Esophagus squamous epithelium (tissue), 5 donors: ENCODE measurements at regions not wholly inside any gene's neighbourhood (a gene's known extent, or its start where the extent isn't known, plus 50 kb on each side); places are given as distances from the start of the nearest gene placed in this dataset.

ENCODE experiments used
- DNase-seq: peaks from one replicate; lab custom pipeline; 2025; lab: John Stamatoyannopoulos, UW
- H3K27ac ChIP-seq, 4 donors: fragments of 200-600 bp; sonication (generic); one replicate each; pipeline ENCODE4 v1.5.1; 2016 to 2019; ENCODE audit warnings: mild to moderate bottlenecking in 1 of 4
- H3K27me3 ChIP-seq, 4 donors: fragments of 200-600 bp; sonication (generic); 1 replicate in 3 of 4; 2 replicates in 1 of 4; pipeline versions ENCODE4 v1.5.1 to v1.6.0; 2017 to 2021; ENCODE audit warnings: antibody characterized with exemption in 1 of 4
- H3K36me3 ChIP-seq, 3 donors: fragments of 200-600 bp; sonication (generic); one replicate each; pipeline ENCODE4 v1.5.1; 2016 to 2019
- H3K4me1 ChIP-seq, 3 donors: fragments of 200-600 bp; sonication (generic); one replicate each; pipeline ENCODE4 v1.5.1; 2017 to 2019
- H3K4me3 ChIP-seq, 4 donors: fragments of 200-600 bp; sonication (generic); 1 replicate in 3 of 4; 2 replicates in 1 of 4; pipeline ENCODE4 v1.5.1; 2016 to 2019; ENCODE audit warnings: mild to moderate bottlenecking in 2 of 4, moderate library complexity in 1 of 4
- H3K9me3 ChIP-seq, 3 donors: fragments of 200-600 bp; sonication (generic); one replicate each; pipeline ENCODE4 v1.5.1; 2016 to 2019
- CTCF ChIP-seq, 6 experiments: fragments of 450-650 bp in 4 of 6; fragments of 200-600 bp in 2 of 6; sonication (generic) in 2 of 6; IDR thresholded peaks; one replicate each; pipeline ENCODE4 v1.5.1; 2016 to 2019; ENCODE audit warnings: antibody characterized with exemption in 6 of 6, mild to moderate bottlenecking in 4 of 6, moderate library complexity in 4 of 6
- POLR2A ChIP-seq, 4 donors: fragments of 450-650 bp; IDR thresholded peaks; one replicate each; pipeline ENCODE4 v1.6.1; 2017; ENCODE audit warnings: antibody characterized with exemption in 4 of 4, mild to moderate bottlenecking in 4 of 4, moderate library complexity in 3 of 4
- WGBS, 2 donors: methylation state at CpG; one replicate each; pipeline ENCODE4 v1.1.5; 2018; 5-methylcytosine and 5-hydroxymethylcytosine counted together
- intact Hi-C: fragments of 100-400 bp; cut with DNase I; formaldehyde crosslinking; loops from one replicate; pipeline ENCODE4 v1.15.0; 2022
- donor health status: DM: yes; HTN: yes; CAD: no.

- 67 to 74% methylated on average over 1 of the region's 1 CpG for WGBS, 2 donors
Measured at GRCh38 chr14:48643241-48643640, 942.9 kb downstream of the RPS29 start.

GRCh38 chr14:48628870-48629269, 953.5 kb upstream of the MDGA2 start:
- H3K36me3 ChIP-seq, result no peaks in the 10 kb centered on the region
- no peak overlapping the region for H3K27ac ChIP-seq
- TF ChIP-seq CTCF (IDR thresholded peaks at IDR 0.05) (no peak), POLR2A (IDR thresholded peaks at IDR 0.05) (no peak)
- no peaks in the 10 kb centered on the region for H3K9me3 ChIP-seq
- no peak overlapping the region for H3K4me3 ChIP-seq
- intact Hi-C loops, result no loop called here
- H3K4me1 ChIP-seq, result no peaks in the 10 kb centered on the region
- no peaks in the 10 kb centered on the region for H3K27me3 ChIP-seq
- DNase-seq, result no peak

More at GRCh38 chr14:48643241-48643640, 942.9 kb downstream of the RPS29 start:
- Histone ChIP-seq H3K36me3 (no peaks in the 10 kb centered on the region), H3K4me3 (no peak overlapping the region), H3K27ac (no peak overlapping the region), H3K9me3 (no peaks in the 10 kb centered on the region), H3K4me1 (no peaks in the 10 kb centered on the region), H3K27me3 (no peaks in the 10 kb centered on the region)
- no peak for DNase-seq
- intact Hi-C loops, result no loop called here
- TF ChIP-seq CTCF (IDR thresholded peaks at IDR 0.05) (no peak), POLR2A (IDR thresholded peaks at IDR 0.05) (no peak)

- Histone ChIP-seq H3K27ac (no peak overlapping the region), H3K9me3 (no peaks in the 10 kb centered on the region), H3K27me3 (no peaks in the 10 kb centered on the region), H3K4me1 (no peaks in the 10 kb centered on the region), H3K36me3 (no peaks in the 10 kb centered on the region), H3K4me3 (no peak overlapping the region)
- TF ChIP-seq POLR2A (IDR thresholded peaks at IDR 0.05) (no peak), CTCF (IDR thresholded peaks at IDR 0.05) (no peak)
- 50 to 56% methylated on average over 1 of the region's 1 CpG for WGBS, 2 donors
- no peak for DNase-seq
- intact Hi-C loops, result no loop called here
Measured at GRCh38 chr14:48622980-48623379, 947.6 kb upstream of the MDGA2 start.

GRCh38 chr14:48618057-48618456, 942.7 kb upstream of the MDGA2 start:
- no peaks in the 10 kb centered on the region for H3K9me3 ChIP-seq
- intact Hi-C loops, result no loop called here
- no peak overlapping the region for H3K4me3 ChIP-seq
- H3K4me1 ChIP-seq, result no peaks in the 10 kb centered on the region
- DNase-seq, result no peak
- 23 to 46% methylated on average over 1 of the region's 1 CpG for WGBS, 2 donors
- H3K27me3 ChIP-seq, result no peaks in the 10 kb centered on the region
- H3K36me3 ChIP-seq, result no peaks in the 10 kb centered on the region
- TF ChIP-seq CTCF (IDR thresholded peaks at IDR 0.05), result no peak
- no peak for TF ChIP-seq POLR2A (IDR thresholded peaks at IDR 0.05)
- no peak overlapping the region for H3K27ac ChIP-seq

GRCh38 chr14:48616931-48617330, 941.5 kb upstream of the MDGA2 start:
- Histone ChIP-seq H3K36me3 (no peaks in the 10 kb centered on the region), H3K27ac (no peak overlapping the region), H3K4me1 (no peaks in the 10 kb centered on the region), H3K4me3 (no peak overlapping the region), H3K27me3 (no peaks in the 10 kb centered on the region), H3K9me3 (no peaks in the 10 kb centered on the region)
- DNase-seq, result no peak
- TF ChIP-seq POLR2A (IDR thresholded peaks at IDR 0.05) (no peak), CTCF (IDR thresholded peaks at IDR 0.05) (no peak)
- 44 to 46% methylated on average over 6 of the region's 6 CpGs for WGBS, 2 donors
- intact Hi-C loops, result no loop called here
